Glutamatergic neuron (in vitro differentiated cells): ENCODE measurements at regions not wholly inside any gene's neighbourhood (a gene's known extent, or its start where the extent isn't known, plus 50 kb on each side); places are given as distances from the start of the nearest gene placed in this dataset.

Experiments used
- DNase-seq: peaks from one replicate; pipeline ENCODE4 v3.0.0; 2022
- H3K27ac Mint-ChIP-seq: one replicate; pipeline ENCODE4 v1.8.0; 2020; ENCODE audit warnings: mild to moderate bottlenecking, mixed read lengths, inconsistent platforms; ENCODE audit not compliant: unreplicated experiment
- H3K27me3 Mint-ChIP-seq: one replicate; pipeline ENCODE4 v1.8.0; 2020; ENCODE audit warnings: mild to moderate bottlenecking, moderate library complexity, mixed read lengths, inconsistent platforms; ENCODE audit not compliant: unreplicated experiment
- H3K36me3 Mint-ChIP-seq: one replicate; pipeline ENCODE4 v1.8.0; 2020; ENCODE audit warnings: mild to moderate bottlenecking, mixed read lengths, inconsistent platforms; ENCODE audit not compliant: unreplicated experiment
- H3K4me1 Mint-ChIP-seq: one replicate; pipeline ENCODE4 v1.8.0; 2020; ENCODE audit warnings: mild to moderate bottlenecking, low read depth, mixed read lengths, inconsistent platforms; ENCODE audit not compliant: unreplicated experiment
- H3K4me3 Mint-ChIP-seq: one replicate; pipeline ENCODE4 v1.8.0; 2020; ENCODE audit warnings: mild to moderate bottlenecking, mixed read lengths, inconsistent platforms; ENCODE audit not compliant: unreplicated experiment
- H3K9me3 Mint-ChIP-seq: one replicate; pipeline ENCODE4 v1.8.0; 2020; ENCODE audit warnings: mild to moderate bottlenecking, moderate library complexity, mixed read lengths, inconsistent platforms; ENCODE audit not compliant: unreplicated experiment
- CTCF ChIP-seq: fragments of 200-600 bp; sonication (generic); IDR thresholded peaks from one replicate; pipeline ENCODE4 v1.5.0; 2021; ENCODE audit not compliant: partially characterized antibody, unreplicated experiment

DNA sequence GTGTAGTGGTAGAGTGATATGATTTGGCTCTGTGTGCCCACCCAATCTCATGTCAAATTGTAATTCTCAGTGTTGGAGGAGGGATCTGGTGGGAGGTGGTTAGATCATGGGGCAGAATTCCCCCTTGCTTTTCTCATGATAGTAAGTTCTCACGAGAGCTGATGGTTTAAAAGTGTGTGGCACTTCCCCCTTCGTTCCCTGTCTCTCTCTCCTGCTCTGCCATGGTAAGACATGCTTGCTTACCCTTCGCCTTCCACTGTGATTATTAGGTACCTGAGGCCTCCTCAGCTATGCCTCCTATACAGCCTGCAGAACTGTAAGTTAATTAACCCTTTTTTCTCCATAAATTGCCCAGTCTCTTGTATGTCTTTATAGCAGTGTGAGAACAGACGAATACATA lies 115.7 kb upstream of the FUT8 start:
- Mint-ChIP-seq H3K4me3 (no peak overlapping the region), H3K27ac (no peak overlapping the region), H3K4me1 (no peaks in the 10 kb centered on the region), H3K9me3 (no peaks in the 10 kb centered on the region), H3K27me3 (peaks cover 1% of the 10 kb centered on the region), H3K36me3 (no peaks in the 10 kb centered on the region)
- DNase-seq: no peak
- TF ChIP-seq CTCF: no peak

DNA sequence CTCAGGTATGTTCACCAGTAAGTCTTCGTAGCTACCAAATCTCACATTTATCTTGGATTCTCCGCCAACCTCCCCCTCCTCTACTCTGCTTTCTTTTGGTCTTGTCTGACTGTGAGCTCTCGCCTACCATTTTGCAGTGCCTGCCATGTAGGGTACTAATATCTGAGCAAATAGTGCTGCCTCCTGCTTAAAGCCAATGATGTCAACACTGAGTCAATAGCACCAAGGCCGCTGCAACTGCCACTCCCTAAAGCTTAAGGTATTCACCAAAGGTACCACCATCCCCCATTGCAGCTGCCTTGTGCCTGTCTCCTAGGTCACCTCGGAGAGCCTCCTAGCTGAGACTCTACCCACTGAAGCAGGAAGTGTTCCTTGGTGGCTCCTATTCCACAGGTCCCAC lies 114.8 kb upstream of the FUT8 start:
- H3K27me3 Mint-ChIP-seq: peaks cover 1% of the 10 kb centered on the region
- H3K4me3 Mint-ChIP-seq: no peak overlapping the region
- no peaks in the 10 kb centered on the region for H3K9me3 Mint-ChIP-seq
- peaks cover 2% of the 10 kb centered on the region for H3K4me1 Mint-ChIP-seq
- DNase-seq: no peak
- H3K27ac Mint-ChIP-seq: no peak overlapping the region
- no peaks in the 10 kb centered on the region for H3K36me3 Mint-ChIP-seq
- no peak for TF ChIP-seq CTCF

GRCh38 chr14:65299826-65300225 lies 112.7 kb upstream of the FUT8 start:
- Mint-ChIP-seq H3K4me1 (peaks cover 2% of the 10 kb centered on the region), H3K27ac (no peak overlapping the region), H3K36me3 (no peaks in the 10 kb centered on the region), H3K4me3 (no peak overlapping the region), H3K27me3 (peaks cover 1% of the 10 kb centered on the region), H3K9me3 (no peaks in the 10 kb centered on the region)
- DNase-seq: no peak
- TF ChIP-seq CTCF: no peak

GRCh38 chr14:65301862-65302539 lies 110.5 kb upstream of the FUT8 start:
- no peak overlapping the region for H3K27ac Mint-ChIP-seq
- no peaks in the 10 kb centered on the region for H3K36me3 Mint-ChIP-seq
- H3K27me3 Mint-ChIP-seq: peaks cover 1% of the 10 kb centered on the region
- DNase-seq: no peak
- no peak overlapping the region for H3K4me3 Mint-ChIP-seq
- peaks cover 2% of the 10 kb centered on the region for H3K9me3 Mint-ChIP-seq
- no peak for TF ChIP-seq CTCF
- H3K4me1 Mint-ChIP-seq: peaks cover 2% of the 10 kb centered on the region

- TF ChIP-seq CTCF: no peak
- Mint-ChIP-seq H3K27me3 (peaks cover 1% of the 10 kb centered on the region), H3K9me3 (peaks cover 2% of the 10 kb centered on the region), H3K4me3 (no peak overlapping the region), H3K36me3 (no peaks in the 10 kb centered on the region), H3K27ac (no peak overlapping the region), H3K4me1 (peaks cover 2% of the 10 kb centered on the region)
- DNase-seq: no peak
Measured at GRCh38 chr14:65302571-65303189, 109.8 kb upstream of the FUT8 start.
